GM23248 (cell line): ENCODE measurements at regions not wholly inside any gene's neighbourhood (a gene's known extent, or its start where the extent isn't known, plus 50 kb on each side); places are given as distances from the start of the nearest gene placed in this dataset.

Experiments used
- EZH2 ChIP-seq: fragments of 200-600 bp; sonication (generic); IDR thresholded peaks from 2 replicates; pipeline ENCODE4 v1.6.1; 2018; ENCODE audit warnings: antibody characterized with exemption, mild to moderate bottlenecking; ENCODE audit not compliant: insufficient read depth, poor library complexity, severe bottlenecking
- EZH2phosphoT487 ChIP-seq: fragments of 200-600 bp; sonication (generic); IDR thresholded peaks from 2 replicates; pipeline ENCODE4 v1.6.1; 2018; ENCODE audit warnings: antibody characterized with exemption, moderate library complexity, mild to moderate bottlenecking, low read depth; ENCODE audit not compliant: insufficient read depth

DNA sequence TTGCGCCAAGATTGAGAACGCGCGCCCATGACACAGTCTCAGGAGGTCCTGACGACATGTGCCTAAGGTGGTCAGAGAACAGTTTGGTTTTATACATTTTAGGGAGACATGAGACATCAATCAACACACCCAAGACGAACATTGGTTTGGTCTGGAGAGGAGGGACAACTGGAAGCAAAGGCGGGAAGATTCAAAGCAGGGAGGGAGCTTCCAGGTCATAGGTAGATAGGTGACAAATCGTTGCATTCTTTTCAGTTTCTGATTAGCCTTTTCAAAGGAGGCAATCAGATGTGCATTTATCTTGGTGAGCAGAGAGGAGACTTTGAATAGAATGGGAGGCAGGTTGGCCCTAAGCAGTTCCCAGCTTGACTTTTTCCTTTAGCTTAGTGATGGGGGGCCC, 828.4 kb upstream of the DPPA4 start:
- no peak for TF ChIP-seq EZH2phosphoT487
- TF ChIP-seq EZH2, result no peak
